Left ventricle myocardium inferior (tissue), 1 donor: ENCODE measurements at regions not wholly inside any gene's neighbourhood (a gene's known extent, or its start where the extent isn't known, plus 50 kb on each side); places are given as distances from the start of the nearest gene placed in this dataset.

ENCODE experiments used
- DNase-seq: peaks from one replicate; pipeline ENCODE4 v3.0.0-alpha.2; 2020
- H3K27ac ChIP-seq: fragments of 200-600 bp; replicated peaks from 2 replicates; pipeline ENCODE4 v1.8.0; 2021
- H3K27me3 ChIP-seq: fragments of 200-600 bp; 2 replicates; pipeline ENCODE4 v1.8.0; 2021; ENCODE audit warnings: low read depth
- H3K36me3 ChIP-seq: fragments of 200-600 bp; 2 replicates; pipeline ENCODE4 v1.8.0; 2021
- H3K4me1 ChIP-seq: fragments of 200-600 bp; 2 replicates; pipeline ENCODE4 v1.8.0; 2021
- H3K4me3 ChIP-seq: fragments of 200-600 bp; 2 replicates; pipeline ENCODE4 v1.8.0; 2021; ENCODE audit warnings: mild to moderate bottlenecking, moderate library complexity
- H3K9me3 ChIP-seq: fragments of 200-600 bp; replicated peaks from 2 replicates; pipeline ENCODE4 v1.8.0; 2021
- CTCF ChIP-seq: fragments of 200-600 bp; IDR thresholded peaks from 2 replicates; pipeline ENCODE4 v1.8.0; 2021; ENCODE audit warnings: antibody characterized with exemption, mild to moderate bottlenecking, borderline replicate concordance
- intact Hi-C: fragments of 100-400 bp; cut with micrococcal nuclease; formaldehyde crosslinking; loops from one replicate; pipeline ENCODE4 v1.11.0; 2022
- donor health status: DM: no; HTN: yes; CAD: no; lungs with severe emphysema.

- H3K27me3 ChIP-seq: no peaks in the 10 kb centered on the region
- no peak for TF ChIP-seq CTCF
- intact Hi-C loops: no loop called here
- H3K4me3 ChIP-seq: no peak overlapping the region
- no peak for DNase-seq
- no peak overlapping the region for H3K27ac ChIP-seq
- no peaks in the 10 kb centered on the region for H3K9me3 ChIP-seq
- no peaks in the 10 kb centered on the region for H3K36me3 ChIP-seq
- no peaks in the 10 kb centered on the region for H3K4me1 ChIP-seq
These were observed 323.1 kb downstream of the PCDH10 start for GRCh38 chr4:133472244-133472643.

- Histone ChIP-seq H3K4me1 (no peaks in the 10 kb centered on the region), H3K36me3 (no peaks in the 10 kb centered on the region), H3K9me3 (no peaks in the 10 kb centered on the region), H3K27ac (no peak overlapping the region), H3K4me3 (no peak overlapping the region), H3K27me3 (no peaks in the 10 kb centered on the region)
- TF ChIP-seq CTCF: no peak
- DNase-seq: no peak
- intact Hi-C loops: no loop called here
These were observed 318.3 kb downstream of the PCDH10 start for GRCh38 chr4:133467290-133467947.

- Histone ChIP-seq H3K4me1 (no peaks in the 10 kb centered on the region), H3K27me3 (no peaks in the 10 kb centered on the region), H3K27ac (no peak overlapping the region), H3K9me3 (no peaks in the 10 kb centered on the region), H3K4me3 (no peak overlapping the region), H3K36me3 (no peaks in the 10 kb centered on the region)
- DNase-seq: no peak
- no peak for TF ChIP-seq CTCF
- intact Hi-C loops: no loop called here
These were observed 315.9 kb downstream of the PCDH10 start for GRCh38 chr4:133465022-133465421.

- no peak for DNase-seq
- TF ChIP-seq CTCF: no peak
- intact Hi-C loops: no loop called here
- no peaks in the 10 kb centered on the region for H3K27me3 ChIP-seq
- no peaks in the 10 kb centered on the region for H3K36me3 ChIP-seq
- no peak overlapping the region for H3K4me3 ChIP-seq
- H3K9me3 ChIP-seq: no peaks in the 10 kb centered on the region
- no peak overlapping the region for H3K27ac ChIP-seq
- H3K4me1 ChIP-seq: no peaks in the 10 kb centered on the region
These were observed 315.2 kb downstream of the PCDH10 start for GRCh38 chr4:133464311-133464710.

- no peaks in the 10 kb centered on the region for H3K4me1 ChIP-seq
- H3K27ac ChIP-seq: no peak overlapping the region
- H3K9me3 ChIP-seq: no peaks in the 10 kb centered on the region
- intact Hi-C loops: no loop called here
- no peak for DNase-seq
- H3K36me3 ChIP-seq: no peaks in the 10 kb centered on the region
- TF ChIP-seq CTCF: no peak
- no peak overlapping the region for H3K4me3 ChIP-seq
- no peaks in the 10 kb centered on the region for H3K27me3 ChIP-seq
These were observed 303.6 kb downstream of the PCDH10 start for GRCh38 chr4:133452678-133453077.
